ENCODE measurements at regions not wholly inside any gene's neighbourhood (a gene's known extent, or its start where the extent isn't known, plus 50 kb on each side); places are given as distances from the start of the nearest gene placed in this dataset.

GRCh38 chr2:147231081-147231480 is 613.7 kb upstream of the ACVR2A start:
- no peak for DNase-seq (ENCODE audit: low read depth)
- no peak for TF ChIP-seq CTCF (IDR thresholded peaks at IDR 0.05; ENCODE audit: control insufficient read depth, extremely low read depth, insufficient read depth)
- H3K4me3 ChIP-seq (ENCODE audit: low read depth, low read length): no peak overlapping the region

GRCh38 chr2:147227313-147227712 is 617.5 kb upstream of the ACVR2A start:
- TF ChIP-seq CTCF (IDR thresholded peaks at IDR 0.05; ENCODE audit: control insufficient read depth, extremely low read depth, insufficient read depth): no peak
- DNase-seq (ENCODE audit: low read depth): no peak
- no peak overlapping the region for H3K4me3 ChIP-seq (ENCODE audit: low read depth, low read length)

GRCh38 chr2:147224070-147224469 is 620.8 kb upstream of the ACVR2A start:
- TF ChIP-seq CTCF (IDR thresholded peaks at IDR 0.05; ENCODE audit: control insufficient read depth, extremely low read depth, insufficient read depth): no peak
- no peak for DNase-seq (ENCODE audit: low read depth)
- H3K4me3 ChIP-seq (ENCODE audit: low read depth, low read length): no peak overlapping the region

- no peak for DNase-seq (ENCODE audit: low read depth)
- H3K4me3 ChIP-seq (ENCODE audit: low read depth, low read length): no peak overlapping the region
- no peak for TF ChIP-seq CTCF (IDR thresholded peaks at IDR 0.05; ENCODE audit: control insufficient read depth, extremely low read depth, insufficient read depth)
Observed at GRCh38 chr2:147223553-147224060, 621.2 kb upstream of the ACVR2A start.

- no peak for DNase-seq (ENCODE audit: low read depth)
- H3K4me3 ChIP-seq (ENCODE audit: low read depth, low read length): no peak overlapping the region
- TF ChIP-seq CTCF (IDR thresholded peaks at IDR 0.05; ENCODE audit: control insufficient read depth, extremely low read depth, insufficient read depth): no peak
Observed at GRCh38 chr2:147223119-147223518, 621.7 kb upstream of the ACVR2A start.

- no peak for DNase-seq (ENCODE audit: low read depth)
- no peak overlapping the region for H3K4me3 ChIP-seq (ENCODE audit: low read depth, low read length)
- TF ChIP-seq CTCF (IDR thresholded peaks at IDR 0.05; ENCODE audit: control insufficient read depth, extremely low read depth, insufficient read depth): no peak
Observed at GRCh38 chr2:147222506-147222905, 622.3 kb upstream of the ACVR2A start.

GRCh38 chr2:147214914-147215313 is 629.9 kb upstream of the ACVR2A start:
- no peak for DNase-seq (ENCODE audit: low read depth)
- TF ChIP-seq CTCF (IDR thresholded peaks at IDR 0.05; ENCODE audit: control insufficient read depth, extremely low read depth, insufficient read depth): no peak
- H3K4me3 ChIP-seq (ENCODE audit: low read depth, low read length): no peak overlapping the region
